ENCODE measurements at regions not wholly inside any gene's neighbourhood (a gene's known extent, or its start where the extent isn't known, plus 50 kb on each side); places are given as distances from the start of the nearest gene placed in this dataset.

- H3K27me3 ChIP-seq (ENCODE audit: control insufficient read depth, insufficient read depth, low read length), result no peaks in the 10 kb centered on the region
- no peak overlapping the region for H3K27ac ChIP-seq (ENCODE audit: low read depth, low read length)
- ChIA-PET CTCF (no interaction called here), POLR2A (no interaction called here)
- no peak overlapping the region for H3K4me3 ChIP-seq (ENCODE audit: low read depth, low read length)
- H3K9me3 ChIP-seq (ENCODE audit: control insufficient read depth, insufficient read depth, low read length), result peaks cover 14% of the 10 kb centered on the region
- TF ChIP-seq, protein P1, sequence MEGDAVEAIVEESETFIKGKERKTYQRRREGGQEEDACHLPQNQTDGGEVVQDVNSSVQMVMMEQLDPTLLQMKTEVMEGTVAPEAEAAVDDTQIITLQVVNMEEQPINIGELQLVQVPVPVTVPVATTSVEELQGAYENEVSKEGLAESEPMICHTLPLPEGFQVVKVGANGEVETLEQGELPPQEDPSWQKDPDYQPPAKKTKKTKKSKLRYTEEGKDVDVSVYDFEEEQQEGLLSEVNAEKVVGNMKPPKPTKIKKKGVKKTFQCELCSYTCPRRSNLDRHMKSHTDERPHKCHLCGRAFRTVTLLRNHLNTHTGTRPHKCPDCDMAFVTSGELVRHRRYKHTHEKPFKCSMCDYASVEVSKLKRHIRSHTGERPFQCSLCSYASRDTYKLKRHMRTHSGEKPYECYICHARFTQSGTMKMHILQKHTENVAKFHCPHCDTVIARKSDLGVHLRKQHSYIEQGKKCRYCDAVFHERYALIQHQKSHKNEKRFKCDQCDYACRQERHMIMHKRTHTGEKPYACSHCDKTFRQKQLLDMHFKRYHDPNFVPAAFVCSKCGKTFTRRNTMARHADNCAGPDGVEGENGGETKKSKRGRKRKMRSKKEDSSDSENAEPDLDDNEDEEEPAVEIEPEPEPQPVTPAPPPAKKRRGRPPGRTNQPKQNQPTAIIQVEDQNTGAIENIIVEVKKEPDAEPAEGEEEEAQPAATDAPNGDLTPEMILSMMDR (IDR thresholded peaks at IDR 0.05; ENCODE audit: low read depth, low read length), result no peak
- no peak for DNase-seq (ENCODE audit: low read depth, low spot score)
Observed at GRCh38 chr12:39095636-39096330, 190.4 kb upstream of the CPNE8 start.

DNA sequence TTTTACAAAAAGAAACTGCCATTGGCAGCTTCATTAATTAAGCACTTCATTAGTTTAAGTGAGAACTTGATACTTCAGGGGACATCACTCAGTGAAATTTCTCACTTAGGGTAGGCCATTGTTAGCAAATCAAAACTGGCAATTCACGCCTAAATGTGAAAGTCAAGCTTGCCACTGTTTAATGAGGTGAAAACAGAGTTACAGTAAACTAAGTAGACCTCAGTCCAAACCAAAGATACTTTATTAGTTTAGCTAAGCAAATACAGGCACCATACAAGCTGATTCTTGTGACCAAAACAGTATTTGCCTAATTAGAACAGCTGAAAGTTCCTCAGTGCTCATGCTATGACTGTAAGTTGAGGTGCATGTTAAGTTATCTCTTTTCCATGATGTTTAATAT lies 176.5 kb upstream of the CPNE8 start:
- POLR2A ChIA-PET, result no interaction called here
- TF ChIP-seq, protein P1 (IDR thresholded peaks at IDR 0.05; ENCODE audit: low read depth, low read length), result no peak
- CTCF ChIA-PET, result no interaction called here
- peaks cover 7% of the 10 kb centered on the region; the same call in 1 of the 2 replicates for H3K9me3 ChIP-seq (ENCODE audit: control insufficient read depth, insufficient read depth, low read length)
- no peak overlapping the region for H3K27ac ChIP-seq (ENCODE audit: low read depth, low read length)
- DNase-seq (ENCODE audit: low read depth, low spot score), result no peak
- no peaks in the 10 kb centered on the region for H3K27me3 ChIP-seq (ENCODE audit: control insufficient read depth, insufficient read depth, low read length)
- no peak overlapping the region for H3K4me3 ChIP-seq (ENCODE audit: low read depth, low read length)

DNA sequence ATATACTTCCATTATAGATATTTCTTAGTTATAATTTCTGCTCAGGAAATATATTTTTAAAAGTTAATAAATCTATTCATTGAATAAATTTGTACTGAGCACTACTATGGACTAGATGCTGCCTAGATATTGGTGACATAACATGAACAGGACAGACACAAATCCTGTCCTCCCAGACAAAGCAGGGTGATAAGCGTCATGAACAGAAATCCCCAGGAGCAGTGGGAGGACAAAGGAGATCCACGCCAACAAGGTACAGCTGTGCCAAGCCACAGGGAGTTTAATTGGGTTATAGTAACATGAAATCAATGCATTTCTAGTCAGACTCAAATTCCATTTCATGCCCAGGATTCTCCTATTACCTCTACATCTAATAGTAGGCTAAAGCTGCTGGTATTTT lies 171.8 kb upstream of the CPNE8 start:
- POLR2A ChIA-PET, result no interaction called here
- no peak overlapping the region for H3K4me3 ChIP-seq (ENCODE audit: low read depth, low read length)
- no peak overlapping the region for H3K27ac ChIP-seq (ENCODE audit: low read depth, low read length)
- CTCF ChIA-PET, result no interaction called here
- no peaks in the 10 kb centered on the region for H3K27me3 ChIP-seq (ENCODE audit: control insufficient read depth, insufficient read depth, low read length)
- TF ChIP-seq, protein P1 (IDR thresholded peaks at IDR 0.05; ENCODE audit: low read depth, low read length), result no peak
- peaks cover 5% of the 10 kb centered on the region; the same call in 1 of the 2 replicates for H3K9me3 ChIP-seq (ENCODE audit: control insufficient read depth, insufficient read depth, low read length)
- DNase-seq (ENCODE audit: low read depth, low spot score), result no peak

DNA sequence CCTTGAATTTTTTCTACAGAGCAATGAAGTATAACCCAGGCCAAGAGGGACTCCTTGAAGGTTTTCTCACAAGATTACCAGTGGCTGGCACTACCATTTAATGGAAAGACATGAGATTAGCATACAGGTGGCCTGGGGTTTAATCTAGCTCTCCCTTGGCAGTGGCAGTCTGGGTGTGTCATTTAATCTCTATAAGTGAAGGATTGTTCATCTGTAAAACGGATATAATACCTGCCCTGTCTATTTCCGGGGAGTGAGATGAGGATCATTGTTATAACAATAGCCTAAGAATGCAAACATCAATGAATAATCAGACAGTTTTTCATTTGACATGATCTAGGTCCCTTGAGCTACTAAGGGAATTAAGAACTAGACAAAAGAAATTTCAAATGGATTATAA lies 168.7 kb upstream of the CPNE8 start:
- Histone ChIP-seq H3K4me3 (ENCODE audit: low read depth, low read length) (no peak overlapping the region), H3K9me3 (ENCODE audit: control insufficient read depth, insufficient read depth, low read length) (peaks cover 3% of the 10 kb centered on the region; the same call in 1 of the 2 replicates), H3K27ac (ENCODE audit: low read depth, low read length) (no peak overlapping the region), H3K27me3 (ENCODE audit: control insufficient read depth, insufficient read depth, low read length) (no peaks in the 10 kb centered on the region)
- ChIA-PET POLR2A (no interaction called here), CTCF (no interaction called here)
- DNase-seq (ENCODE audit: low read depth, low spot score), result no peak
- TF ChIP-seq, protein P1 (IDR thresholded peaks at IDR 0.05; ENCODE audit: low read depth, low read length), result no peak

DNA sequence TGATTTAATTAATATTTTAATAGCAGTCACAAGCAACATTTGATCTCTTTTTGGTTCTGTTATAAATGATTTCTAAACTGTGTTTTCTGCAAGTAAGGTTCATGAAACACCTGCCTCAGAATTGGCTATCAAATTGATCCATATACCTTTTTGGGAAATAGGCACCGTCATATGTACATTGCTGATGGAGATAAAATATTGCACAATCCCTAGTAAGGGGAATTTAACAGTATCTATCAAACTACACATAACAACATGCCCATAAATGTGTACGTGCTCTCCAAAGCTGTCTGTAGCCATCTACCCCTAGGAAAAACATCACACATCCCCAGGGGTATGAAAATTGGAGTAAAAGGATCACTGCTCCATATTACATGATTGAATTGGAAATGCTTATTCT lies 167.3 kb upstream of the CPNE8 start:
- TF ChIP-seq, protein P1 (IDR thresholded peaks at IDR 0.05; ENCODE audit: low read depth, low read length), result no peak
- no peak for DNase-seq (ENCODE audit: low read depth, low spot score)
- peaks cover 3% of the 10 kb centered on the region; the same call in 1 of the 2 replicates for H3K9me3 ChIP-seq (ENCODE audit: control insufficient read depth, insufficient read depth, low read length)
- H3K4me3 ChIP-seq (ENCODE audit: low read depth, low read length), result no peak overlapping the region
- H3K27me3 ChIP-seq (ENCODE audit: control insufficient read depth, insufficient read depth, low read length), result no peaks in the 10 kb centered on the region
- H3K27ac ChIP-seq (ENCODE audit: low read depth, low read length), result no peak overlapping the region
- CTCF ChIA-PET, result no interaction called here
- POLR2A ChIA-PET, result no interaction called here

Measured in AG04450 (cell line).